ENCODE measurements at regions not wholly inside any gene's neighbourhood (a gene's known extent, or its start where the extent isn't known, plus 50 kb on each side); places are given as distances from the start of the nearest gene placed in this dataset.

- H3K27ac ChIP-seq (ENCODE audit: low read depth, low read length), result no peak overlapping the region
- no peak for ATAC-seq
- no peaks in the 10 kb centered on the region for H3K9me2 ChIP-seq (ENCODE audit: insufficient read depth)
- no peaks in the 10 kb centered on the region for H3K79me2 ChIP-seq (ENCODE audit: insufficient read depth, low read length)
- no peaks in the 10 kb centered on the region for H3K9me3 ChIP-seq (ENCODE audit: control insufficient read depth in 1 of 2, insufficient read depth in 1 of 2, low read depth in 1 of 2, low read length in 2 of 2)
- no peak overlapping the region for H3K9ac ChIP-seq (ENCODE audit: low read length)
- RAD21 ChIA-PET (ENCODE audit: low non-redundant PET in 1 of 2, low total read pairs in 2 of 2, uncharacterized antibody in 2 of 2, unreplicated experiment in 2 of 2), result no interaction called here
- no TSS peak for BruUV-seq (replicated peaks)
- CTCF ChIA-PET, result no interaction called here
- no peaks in the 10 kb centered on the region for H4K20me1 ChIP-seq (ENCODE audit: insufficient read depth)
- intact Hi-C loops (cut with micrococcal nuclease), result no loop called here
- H3K4me2 ChIP-seq (ENCODE audit: low read length), result no peak overlapping the region
- no peak overlapping the region for H3K4me3 ChIP-seq (replicated peaks in 1 of 2; ENCODE audit: low read depth in 1 of 2, low read length in 2 of 2)
- H3K4me1 ChIP-seq (ENCODE audit: control insufficient read depth in 1 of 2, insufficient read depth in 2 of 2, low read length in 2 of 2), result no peaks in the 10 kb centered on the region
- H2AFZ ChIP-seq (ENCODE audit: low read depth, low read length, poor library complexity, severe bottlenecking), result no peak overlapping the region
- no peaks in the 10 kb centered on the region for H3K36me3 ChIP-seq (ENCODE audit: control insufficient read depth in 1 of 2, insufficient read depth in 2 of 2, low read length in 2 of 2)
- POLR2A ChIA-PET, result no interaction called here
- H3K27me3 ChIP-seq (ENCODE audit: insufficient read depth, low read length), result no peaks in the 10 kb centered on the region
- no peak for TF ChIP-seq JUND (IDR thresholded peaks at IDR 0.05)
- TF ChIP-seq SP1 (IDR thresholded peaks at IDR 0.05; ENCODE audit: low read depth), result no peak
- no peak for TF ChIP-seq CBX3 (IDR thresholded peaks at IDR 0.05; ENCODE audit: low read depth)
- no peak for TF ChIP-seq TCF7L2 (IDR thresholded peaks at IDR 0.05; ENCODE audit: borderline replicate concordance, extremely low read depth, insufficient read depth, insufficient read length)
- no peak for DNase-seq (ENCODE audit: low read depth, low spot score)
Observed at GRCh38 chr4:12573716-12574115, 910.4 kb downstream of the RAB28 start.

GRCh38 chr4:12562476-12563140 lies 921.5 kb downstream of the RAB28 start:
- Histone ChIP-seq H4K20me1 (ENCODE audit: insufficient read depth) (no peaks in the 10 kb centered on the region), H3K9me2 (ENCODE audit: insufficient read depth) (no peaks in the 10 kb centered on the region), H3K79me2 (ENCODE audit: insufficient read depth, low read length) (no peaks in the 10 kb centered on the region), H3K27ac (ENCODE audit: low read depth, low read length) (no peak overlapping the region), H3K36me3 (ENCODE audit: control insufficient read depth in 1 of 2, insufficient read depth in 2 of 2, low read length in 2 of 2) (no peaks in the 10 kb centered on the region), H3K9ac (ENCODE audit: low read length) (no peak overlapping the region), H3K4me2 (ENCODE audit: low read length) (no peak overlapping the region), H3K4me3 (replicated peaks in 1 of 2; ENCODE audit: low read depth in 1 of 2, low read length in 2 of 2) (no peak overlapping the region), H2AFZ (ENCODE audit: low read depth, low read length, poor library complexity, severe bottlenecking) (no peak overlapping the region), H3K9me3 (ENCODE audit: control insufficient read depth in 1 of 2, insufficient read depth in 1 of 2, low read depth in 1 of 2, low read length in 2 of 2) (no peaks in the 10 kb centered on the region), H3K27me3 (ENCODE audit: insufficient read depth, low read length) (no peaks in the 10 kb centered on the region), H3K4me1 (ENCODE audit: control insufficient read depth in 1 of 2, insufficient read depth in 2 of 2, low read length in 2 of 2) (no peaks in the 10 kb centered on the region)
- POLR2A ChIA-PET, result no interaction called here
- RAD21 ChIA-PET (ENCODE audit: low non-redundant PET in 1 of 2, low total read pairs in 2 of 2, uncharacterized antibody in 2 of 2, unreplicated experiment in 2 of 2), result no interaction called here
- ATAC-seq, result no peak
- BruUV-seq (replicated peaks), result no TSS peak
- CTCF ChIA-PET, result no interaction called here
- no peak for DNase-seq (ENCODE audit: low read depth, low spot score)
- intact Hi-C loops (cut with micrococcal nuclease), result no loop called here
- TF ChIP-seq EZH2 (IDR thresholded peaks at IDR 0.05) (no peak), RAD21 (IDR thresholded peaks at IDR 0.05; ENCODE audit: low read depth) (no peak), REST (IDR thresholded peaks at IDR 0.05; ENCODE audit: low read depth) (no peak), YY1 (IDR thresholded peaks at IDR 0.05; ENCODE audit: extremely low read depth, insufficient replicate concordance, low read depth, low read length) (no peak), FOSL1 (IDR thresholded peaks at IDR 0.05; ENCODE audit: low read depth) (no peak), CTCF (IDR thresholded peaks at IDR 0.05 in 2 of 3, conservative IDR thresholded peaks at IDR 0.05 in 1 of 3; ENCODE audit: borderline replicate concordance in 1 of 3, insufficient read depth in 1 of 3, low read depth in 2 of 3, low read length in 2 of 3) (no peak), ATF3 (IDR thresholded peaks at IDR 0.05) (no peak), POLR2AphosphoS5 (IDR thresholded peaks at IDR 0.05; ENCODE audit: low read depth, low read length) (no peak), ELF1 (IDR thresholded peaks at IDR 0.05; ENCODE audit: borderline replicate concordance, low read depth) (no peak), SRF (IDR thresholded peaks at IDR 0.05; ENCODE audit: low read depth) (no peak)
